ENCODE measurements at regions not wholly inside any gene's neighbourhood (a gene's known extent, or its start where the extent isn't known, plus 50 kb on each side); places are given as distances from the start of the nearest gene placed in this dataset.

- TF ChIP-seq, protein P1, sequence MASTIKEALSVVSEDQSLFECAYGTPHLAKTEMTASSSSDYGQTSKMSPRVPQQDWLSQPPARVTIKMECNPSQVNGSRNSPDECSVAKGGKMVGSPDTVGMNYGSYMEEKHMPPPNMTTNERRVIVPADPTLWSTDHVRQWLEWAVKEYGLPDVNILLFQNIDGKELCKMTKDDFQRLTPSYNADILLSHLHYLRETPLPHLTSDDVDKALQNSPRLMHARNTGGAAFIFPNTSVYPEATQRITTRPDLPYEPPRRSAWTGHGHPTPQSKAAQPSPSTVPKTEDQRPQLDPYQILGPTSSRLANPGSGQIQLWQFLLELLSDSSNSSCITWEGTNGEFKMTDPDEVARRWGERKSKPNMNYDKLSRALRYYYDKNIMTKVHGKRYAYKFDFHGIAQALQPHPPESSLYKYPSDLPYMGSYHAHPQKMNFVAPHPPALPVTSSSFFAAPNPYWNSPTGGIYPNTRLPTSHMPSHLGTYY (CRISPR knock-in tag; IDR thresholded peaks at IDR 0.05): no peak
- TF ChIP-seq, protein P2, sequence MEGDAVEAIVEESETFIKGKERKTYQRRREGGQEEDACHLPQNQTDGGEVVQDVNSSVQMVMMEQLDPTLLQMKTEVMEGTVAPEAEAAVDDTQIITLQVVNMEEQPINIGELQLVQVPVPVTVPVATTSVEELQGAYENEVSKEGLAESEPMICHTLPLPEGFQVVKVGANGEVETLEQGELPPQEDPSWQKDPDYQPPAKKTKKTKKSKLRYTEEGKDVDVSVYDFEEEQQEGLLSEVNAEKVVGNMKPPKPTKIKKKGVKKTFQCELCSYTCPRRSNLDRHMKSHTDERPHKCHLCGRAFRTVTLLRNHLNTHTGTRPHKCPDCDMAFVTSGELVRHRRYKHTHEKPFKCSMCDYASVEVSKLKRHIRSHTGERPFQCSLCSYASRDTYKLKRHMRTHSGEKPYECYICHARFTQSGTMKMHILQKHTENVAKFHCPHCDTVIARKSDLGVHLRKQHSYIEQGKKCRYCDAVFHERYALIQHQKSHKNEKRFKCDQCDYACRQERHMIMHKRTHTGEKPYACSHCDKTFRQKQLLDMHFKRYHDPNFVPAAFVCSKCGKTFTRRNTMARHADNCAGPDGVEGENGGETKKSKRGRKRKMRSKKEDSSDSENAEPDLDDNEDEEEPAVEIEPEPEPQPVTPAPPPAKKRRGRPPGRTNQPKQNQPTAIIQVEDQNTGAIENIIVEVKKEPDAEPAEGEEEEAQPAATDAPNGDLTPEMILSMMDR (IDR thresholded peaks at IDR 0.05): no peak
- TF ChIP-seq, protein P3, sequence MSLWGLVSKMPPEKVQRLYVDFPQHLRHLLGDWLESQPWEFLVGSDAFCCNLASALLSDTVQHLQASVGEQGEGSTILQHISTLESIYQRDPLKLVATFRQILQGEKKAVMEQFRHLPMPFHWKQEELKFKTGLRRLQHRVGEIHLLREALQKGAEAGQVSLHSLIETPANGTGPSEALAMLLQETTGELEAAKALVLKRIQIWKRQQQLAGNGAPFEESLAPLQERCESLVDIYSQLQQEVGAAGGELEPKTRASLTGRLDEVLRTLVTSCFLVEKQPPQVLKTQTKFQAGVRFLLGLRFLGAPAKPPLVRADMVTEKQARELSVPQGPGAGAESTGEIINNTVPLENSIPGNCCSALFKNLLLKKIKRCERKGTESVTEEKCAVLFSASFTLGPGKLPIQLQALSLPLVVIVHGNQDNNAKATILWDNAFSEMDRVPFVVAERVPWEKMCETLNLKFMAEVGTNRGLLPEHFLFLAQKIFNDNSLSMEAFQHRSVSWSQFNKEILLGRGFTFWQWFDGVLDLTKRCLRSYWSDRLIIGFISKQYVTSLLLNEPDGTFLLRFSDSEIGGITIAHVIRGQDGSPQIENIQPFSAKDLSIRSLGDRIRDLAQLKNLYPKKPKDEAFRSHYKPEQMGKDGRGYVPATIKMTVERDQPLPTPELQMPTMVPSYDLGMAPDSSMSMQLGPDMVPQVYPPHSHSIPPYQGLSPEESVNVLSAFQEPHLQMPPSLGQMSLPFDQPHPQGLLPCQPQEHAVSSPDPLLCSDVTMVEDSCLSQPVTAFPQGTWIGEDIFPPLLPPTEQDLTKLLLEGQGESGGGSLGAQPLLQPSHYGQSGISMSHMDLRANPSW (CRISPR knock-in tag; conservative IDR thresholded peaks at IDR 0.05; ENCODE audit: low read depth): no peak
- TF ChIP-seq, protein P4, sequence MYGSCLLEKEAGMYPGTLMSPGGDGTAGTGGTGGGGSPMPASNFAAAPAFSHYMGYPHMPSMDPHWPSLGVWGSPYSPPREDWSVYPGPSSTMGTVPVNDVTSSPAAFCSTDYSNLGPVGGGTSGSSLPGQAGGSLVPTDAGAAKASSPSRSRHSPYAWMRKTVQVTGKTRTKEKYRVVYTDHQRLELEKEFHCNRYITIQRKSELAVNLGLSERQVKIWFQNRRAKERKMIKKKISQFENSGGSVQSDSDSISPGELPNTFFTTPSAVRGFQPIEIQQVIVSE (CRISPR knock-in tag; IDR thresholded peaks at IDR 0.05; ENCODE audit: borderline replicate concordance): no peak
Measured at GRCh38 chr5:170449232-170449631, 54.6 kb upstream of the KCNIP1 start (continued).

- peaks cover 28% of the 10 kb centered on the region for H3K9me3 Mint-ChIP-seq
- ATAC-seq (no peak), DNase-seq (ENCODE audit: low spot score) (no peak)
- ChIA-PET CTCF (no interaction called here), POLR2A (no interaction called here)
- TF ChIP-seq, protein P5, sequence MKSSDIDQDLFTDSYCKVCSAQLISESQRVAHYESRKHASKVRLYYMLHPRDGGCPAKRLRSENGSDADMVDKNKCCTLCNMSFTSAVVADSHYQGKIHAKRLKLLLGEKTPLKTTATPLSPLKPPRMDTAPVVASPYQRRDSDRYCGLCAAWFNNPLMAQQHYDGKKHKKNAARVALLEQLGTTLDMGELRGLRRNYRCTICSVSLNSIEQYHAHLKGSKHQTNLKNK (CRISPR knock-in tag; IDR thresholded peaks at IDR 0.05): no peak
- TF ChIP-seq ZNF416 (CRISPR knock-in tag; IDR thresholded peaks at IDR 0.05) (no peak), ZBTB43 (CRISPR knock-in tag; IDR thresholded peaks at IDR 0.05) (no peak), HMGA2 (CRISPR knock-in tag; IDR thresholded peaks at IDR 0.05) (no peak), SP1 (CRISPR knock-in tag; conservative IDR thresholded peaks at IDR 0.05) (no peak), SMAD3 (CRISPR knock-in tag; IDR thresholded peaks at IDR 0.05; ENCODE audit: borderline replicate concordance) (no peak), JUN (CRISPR knock-in tag; IDR thresholded peaks at IDR 0.05) (no peak), ZNF425 (CRISPR knock-in tag; conservative IDR thresholded peaks at IDR 0.05) (no peak), CBFB (CRISPR knock-in tag; IDR thresholded peaks at IDR 0.05; ENCODE audit: low read depth) (no peak), ZNF317 (CRISPR knock-in tag; IDR thresholded peaks at IDR 0.05; ENCODE audit: borderline replicate concordance, low read depth) (no peak)
- TF ChIP-seq, protein P6, sequence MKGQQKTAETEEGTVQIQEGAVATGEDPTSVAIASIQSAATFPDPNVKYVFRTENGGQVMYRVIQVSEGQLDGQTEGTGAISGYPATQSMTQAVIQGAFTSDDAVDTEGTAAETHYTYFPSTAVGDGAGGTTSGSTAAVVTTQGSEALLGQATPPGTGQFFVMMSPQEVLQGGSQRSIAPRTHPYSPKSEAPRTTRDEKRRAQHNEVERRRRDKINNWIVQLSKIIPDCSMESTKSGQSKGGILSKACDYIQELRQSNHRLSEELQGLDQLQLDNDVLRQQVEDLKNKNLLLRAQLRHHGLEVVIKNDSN (CRISPR knock-in tag; IDR thresholded peaks at IDR 0.05): no peak
- TF ChIP-seq, protein P7, sequence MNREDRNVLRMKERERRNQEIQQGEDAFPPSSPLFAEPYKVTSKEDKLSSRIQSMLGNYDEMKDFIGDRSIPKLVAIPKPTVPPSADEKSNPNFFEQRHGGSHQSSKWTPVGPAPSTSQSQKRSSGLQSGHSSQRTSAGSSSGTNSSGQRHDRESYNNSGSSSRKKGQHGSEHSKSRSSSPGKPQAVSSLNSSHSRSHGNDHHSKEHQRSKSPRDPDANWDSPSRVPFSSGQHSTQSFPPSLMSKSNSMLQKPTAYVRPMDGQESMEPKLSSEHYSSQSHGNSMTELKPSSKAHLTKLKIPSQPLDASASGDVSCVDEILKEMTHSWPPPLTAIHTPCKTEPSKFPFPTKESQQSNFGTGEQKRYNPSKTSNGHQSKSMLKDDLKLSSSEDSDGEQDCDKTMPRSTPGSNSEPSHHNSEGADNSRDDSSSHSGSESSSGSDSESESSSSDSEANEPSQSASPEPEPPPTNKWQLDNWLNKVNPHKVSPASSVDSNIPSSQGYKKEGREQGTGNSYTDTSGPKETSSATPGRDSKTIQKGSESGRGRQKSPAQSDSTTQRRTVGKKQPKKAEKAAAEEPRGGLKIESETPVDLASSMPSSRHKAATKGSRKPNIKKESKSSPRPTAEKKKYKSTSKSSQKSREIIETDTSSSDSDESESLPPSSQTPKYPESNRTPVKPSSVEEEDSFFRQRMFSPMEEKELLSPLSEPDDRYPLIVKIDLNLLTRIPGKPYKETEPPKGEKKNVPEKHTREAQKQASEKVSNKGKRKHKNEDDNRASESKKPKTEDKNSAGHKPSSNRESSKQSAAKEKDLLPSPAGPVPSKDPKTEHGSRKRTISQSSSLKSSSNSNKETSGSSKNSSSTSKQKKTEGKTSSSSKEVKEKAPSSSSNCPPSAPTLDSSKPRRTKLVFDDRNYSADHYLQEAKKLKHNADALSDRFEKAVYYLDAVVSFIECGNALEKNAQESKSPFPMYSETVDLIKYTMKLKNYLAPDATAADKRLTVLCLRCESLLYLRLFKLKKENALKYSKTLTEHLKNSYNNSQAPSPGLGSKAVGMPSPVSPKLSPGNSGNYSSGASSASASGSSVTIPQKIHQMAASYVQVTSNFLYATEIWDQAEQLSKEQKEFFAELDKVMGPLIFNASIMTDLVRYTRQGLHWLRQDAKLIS (CRISPR knock-in tag; IDR thresholded peaks at IDR 0.05; ENCODE audit: borderline replicate concordance): no peak
- no peak overlapping the region for H3K4me3 Mint-ChIP-seq
- peaks cover 6% of the 10 kb centered on the region for H3K27me3 Mint-ChIP-seq (ENCODE audit: low read depth)
- peaks cover 15% of the 10 kb centered on the region for H3K4me1 Mint-ChIP-seq
- H3K36me3 Mint-ChIP-seq: peaks cover 12% of the 10 kb centered on the region
- no peak overlapping the region for H3K27ac Mint-ChIP-seq
Measured at GRCh38 chr5:170448221-170448620, 55.6 kb upstream of the KCNIP1 start.

Data from WTC11 (cell line).